Mucosa of descending colon (tissue), 3 donors: ENCODE measurements at regions not wholly inside any gene's neighbourhood (a gene's known extent, or its start where the extent isn't known, plus 50 kb on each side); places are given as distances from the start of the nearest gene placed in this dataset.
"Not testable (repeated sequence)": the region's sequence is repeated elsewhere in the genome, so short reads cannot be mapped to it uniquely, and the experiment has no call there.

Source experiments
- ATAC-seq: fragments of 200-7000 bp; cut with Tn5 transposase; one replicate; pipeline ENCODE4 v1.9.1; 2020; ENCODE audit warnings: mild to moderate bottlenecking, moderate library complexity
- DNase-seq, 3 donors: peaks; one replicate each; pipeline ENCODE4 v3.0.0-alpha.2; 2020
- H3K36me3 ChIP-seq: fragments of 200-600 bp; one replicate; pipeline ENCODE4 v1.8.0; 2021; ENCODE audit warnings: low read depth, mild to moderate bottlenecking
- H3K4me1 ChIP-seq: fragments of 200-600 bp; one replicate; pipeline ENCODE4 v1.8.0; 2021; ENCODE audit warnings: low read depth, mild to moderate bottlenecking
- H3K4me3 ChIP-seq: fragments of 200-600 bp; one replicate; pipeline ENCODE4 v1.8.0; 2021; ENCODE audit warnings: mild to moderate bottlenecking
- H3K9me3 ChIP-seq: fragments of 200-600 bp; one replicate; pipeline ENCODE4 v1.8.0; 2021; ENCODE audit warnings: mild to moderate bottlenecking
- intact Hi-C, 2 donors: fragments of 100-400 bp; cut with DNase I in 1 of 2; cut with micrococcal nuclease in 1 of 2; formaldehyde crosslinking; loops; one replicate each; pipeline versions ENCODE4 v1.11.0 to v1.11.1; 2022; cut with DNase I, micrococcal nuclease
- TF ChIP-seq, protein P1 (sequence below): fragments of 200-600 bp; IDR thresholded peaks from one replicate; pipeline ENCODE4 v1.8.0; 2022; ENCODE audit warnings: antibody characterized with exemption, mild to moderate bottlenecking
- donor health status: DM: no; HTN: no; CAD: no; lungs with moderate emphysema.
- donor health status: DM: no; HTN: no; CAD: no.
- donor health status: DM: no; HTN: yes; CAD: no.

DNA sequence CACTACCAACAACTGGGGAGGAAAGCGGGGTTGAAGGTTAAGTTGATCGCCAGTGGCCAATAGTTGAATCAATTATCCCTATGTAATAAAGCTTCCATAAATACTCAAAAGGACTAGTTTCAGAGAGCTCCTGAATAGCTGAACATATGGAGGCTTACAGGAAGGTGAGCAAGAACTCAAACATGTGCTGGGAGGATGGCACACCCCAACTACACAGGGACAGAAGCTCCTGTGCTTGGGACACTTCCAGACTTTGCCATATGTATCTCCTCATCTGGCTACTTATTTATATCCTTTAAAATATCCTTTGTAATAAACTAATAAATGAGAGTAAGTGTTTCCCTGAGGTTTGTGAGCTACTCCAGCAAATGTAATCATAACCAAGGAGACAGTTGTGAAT is 115.7 kb downstream of the HNMT start:
- DNase-seq (no peak), ATAC-seq (no peak)
- TF ChIP-seq, protein P1, sequence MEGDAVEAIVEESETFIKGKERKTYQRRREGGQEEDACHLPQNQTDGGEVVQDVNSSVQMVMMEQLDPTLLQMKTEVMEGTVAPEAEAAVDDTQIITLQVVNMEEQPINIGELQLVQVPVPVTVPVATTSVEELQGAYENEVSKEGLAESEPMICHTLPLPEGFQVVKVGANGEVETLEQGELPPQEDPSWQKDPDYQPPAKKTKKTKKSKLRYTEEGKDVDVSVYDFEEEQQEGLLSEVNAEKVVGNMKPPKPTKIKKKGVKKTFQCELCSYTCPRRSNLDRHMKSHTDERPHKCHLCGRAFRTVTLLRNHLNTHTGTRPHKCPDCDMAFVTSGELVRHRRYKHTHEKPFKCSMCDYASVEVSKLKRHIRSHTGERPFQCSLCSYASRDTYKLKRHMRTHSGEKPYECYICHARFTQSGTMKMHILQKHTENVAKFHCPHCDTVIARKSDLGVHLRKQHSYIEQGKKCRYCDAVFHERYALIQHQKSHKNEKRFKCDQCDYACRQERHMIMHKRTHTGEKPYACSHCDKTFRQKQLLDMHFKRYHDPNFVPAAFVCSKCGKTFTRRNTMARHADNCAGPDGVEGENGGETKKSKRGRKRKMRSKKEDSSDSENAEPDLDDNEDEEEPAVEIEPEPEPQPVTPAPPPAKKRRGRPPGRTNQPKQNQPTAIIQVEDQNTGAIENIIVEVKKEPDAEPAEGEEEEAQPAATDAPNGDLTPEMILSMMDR: no peak
- Histone ChIP-seq H3K36me3 (no peaks in the 10 kb centered on the region), H3K4me1 (no peaks in the 10 kb centered on the region), H3K9me3 (no peaks in the 10 kb centered on the region), H3K4me3 (no peak overlapping the region)
- intact Hi-C loops: no loop called here

DNA sequence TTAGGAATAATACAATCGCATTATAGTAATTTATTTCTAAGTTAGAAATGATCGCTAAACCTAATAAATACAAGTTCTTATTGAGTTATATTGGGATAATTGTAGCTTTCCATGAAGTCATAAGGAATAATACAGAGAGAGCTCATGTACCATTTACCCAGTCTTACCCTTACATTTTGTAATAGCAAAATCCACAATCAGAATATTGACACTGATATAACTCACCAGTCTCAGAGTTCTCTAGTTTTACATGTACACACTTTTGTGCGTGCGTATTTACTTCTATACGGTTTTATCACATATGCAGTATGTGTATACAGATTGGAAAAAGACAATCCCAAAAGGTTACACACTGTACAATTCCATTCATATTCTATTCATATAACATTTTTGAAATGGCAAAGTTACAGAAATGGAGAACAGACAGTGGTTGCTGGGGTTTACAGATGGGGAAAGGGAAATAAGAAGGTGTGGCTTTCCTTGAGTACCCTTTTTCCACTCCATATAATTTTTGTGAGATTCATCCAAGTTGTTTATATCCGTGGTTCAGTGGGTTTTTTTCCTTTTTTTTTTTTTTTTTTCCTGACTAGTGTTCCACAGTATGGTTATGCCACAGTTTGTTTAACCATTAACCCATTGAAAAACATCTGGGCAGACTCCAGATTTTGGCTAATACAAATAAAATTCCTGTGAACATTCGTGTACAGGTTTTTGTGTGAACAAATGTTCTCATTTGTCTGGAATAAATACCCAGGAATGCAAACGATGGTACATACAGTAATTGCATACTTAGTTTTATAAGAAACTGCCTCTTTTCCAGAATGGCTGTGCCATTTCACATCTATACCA is 117.2 kb downstream of the HNMT start:
- H3K9me3 ChIP-seq: no peaks in the 10 kb centered on the region
- no peaks in the 10 kb centered on the region for H3K4me1 ChIP-seq
- TF ChIP-seq, protein P1: no peak
- intact Hi-C loops: no loop called here
- ATAC-seq (no peak), DNase-seq (no peak)
- H3K36me3 ChIP-seq: no peaks in the 10 kb centered on the region
- H3K4me3 ChIP-seq: no peak overlapping the region

DNA sequence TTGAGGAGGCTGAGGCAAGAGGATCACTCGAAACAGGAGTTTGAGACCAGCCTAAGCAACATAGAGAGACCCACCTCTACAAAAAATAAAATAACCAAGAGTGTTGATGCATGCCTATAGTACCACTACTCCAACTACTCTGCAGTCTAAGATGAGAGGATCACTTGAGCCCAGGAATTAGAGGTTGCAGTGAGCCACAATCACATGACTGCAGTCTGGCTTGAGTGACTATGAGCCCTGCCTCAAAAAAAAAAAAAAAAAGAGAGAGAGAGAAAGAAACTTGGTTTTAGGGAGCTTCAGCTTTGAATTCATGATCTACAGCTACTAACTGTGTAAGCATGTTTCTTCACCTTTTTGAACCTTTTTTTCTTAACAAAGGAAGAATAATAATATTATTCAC is 119.9 kb downstream of the HNMT start:
- H3K4me1 ChIP-seq: peaks cover 7% of the 10 kb centered on the region
- intact Hi-C loops: no loop called here

DNA sequence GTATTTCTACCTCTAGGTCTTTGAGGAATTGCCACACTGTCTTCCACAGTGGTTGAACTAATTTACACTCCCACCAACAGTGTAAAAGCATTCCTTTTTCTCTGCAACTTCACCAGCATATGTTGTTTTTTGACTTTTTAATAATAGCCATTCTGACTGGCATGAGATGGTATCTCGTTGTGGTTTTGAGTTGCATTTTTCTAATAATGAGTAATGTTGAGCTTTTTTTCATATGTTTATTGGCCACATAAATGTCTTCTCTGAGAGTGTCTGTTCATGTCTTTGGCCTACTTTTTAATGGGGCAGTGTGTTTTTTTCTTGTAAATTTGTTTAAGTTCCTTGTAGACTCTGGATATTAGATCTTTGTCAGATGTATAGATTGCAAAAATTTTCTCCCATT is 121.2 kb downstream of the HNMT start:
- H3K36me3 ChIP-seq, H3K9me3 ChIP-seq, intact Hi-C loops, H3K4me3 ChIP-seq, DNase-seq, ATAC-seq, H3K4me1 ChIP-seq: not testable (repeated sequence)

More for the DNA sequence above, 119.9 kb downstream of the HNMT start:
- H3K9me3 ChIP-seq: no peaks in the 10 kb centered on the region
- H3K36me3 ChIP-seq: no peaks in the 10 kb centered on the region
- no peak overlapping the region for H3K4me3 ChIP-seq
- no peak for ATAC-seq
- TF ChIP-seq, protein P1: no peak
- DNase-seq: no peak

DNA sequence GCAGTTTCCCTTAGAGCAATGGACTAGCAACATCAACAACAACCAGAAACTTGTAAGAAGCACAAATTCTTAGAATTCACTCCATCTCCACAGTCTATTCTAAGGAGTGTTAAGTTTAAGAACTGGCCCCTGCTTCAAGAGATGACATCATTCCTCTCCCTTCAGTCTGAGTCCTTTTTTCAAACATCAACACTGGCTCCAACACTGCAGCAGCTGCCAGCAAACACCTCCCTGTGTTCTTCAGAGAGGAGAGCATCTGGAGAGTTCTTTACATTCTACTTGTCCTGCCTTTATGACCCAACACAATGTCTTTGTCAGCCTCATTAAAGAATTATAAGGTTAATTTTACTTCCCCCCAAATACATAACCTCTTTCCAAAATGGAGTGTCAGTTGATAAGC is 122.3 kb downstream of the HNMT start:
- H3K9me3 ChIP-seq: no peaks in the 10 kb centered on the region
- no peak overlapping the region for H3K4me3 ChIP-seq
- intact Hi-C loops: no loop called here
- DNase-seq (no peak), ATAC-seq (no peak)
- TF ChIP-seq, protein P1: no peak
- peaks cover 7% of the 10 kb centered on the region for H3K4me1 ChIP-seq
- no peaks in the 10 kb centered on the region for H3K36me3 ChIP-seq

DNA sequence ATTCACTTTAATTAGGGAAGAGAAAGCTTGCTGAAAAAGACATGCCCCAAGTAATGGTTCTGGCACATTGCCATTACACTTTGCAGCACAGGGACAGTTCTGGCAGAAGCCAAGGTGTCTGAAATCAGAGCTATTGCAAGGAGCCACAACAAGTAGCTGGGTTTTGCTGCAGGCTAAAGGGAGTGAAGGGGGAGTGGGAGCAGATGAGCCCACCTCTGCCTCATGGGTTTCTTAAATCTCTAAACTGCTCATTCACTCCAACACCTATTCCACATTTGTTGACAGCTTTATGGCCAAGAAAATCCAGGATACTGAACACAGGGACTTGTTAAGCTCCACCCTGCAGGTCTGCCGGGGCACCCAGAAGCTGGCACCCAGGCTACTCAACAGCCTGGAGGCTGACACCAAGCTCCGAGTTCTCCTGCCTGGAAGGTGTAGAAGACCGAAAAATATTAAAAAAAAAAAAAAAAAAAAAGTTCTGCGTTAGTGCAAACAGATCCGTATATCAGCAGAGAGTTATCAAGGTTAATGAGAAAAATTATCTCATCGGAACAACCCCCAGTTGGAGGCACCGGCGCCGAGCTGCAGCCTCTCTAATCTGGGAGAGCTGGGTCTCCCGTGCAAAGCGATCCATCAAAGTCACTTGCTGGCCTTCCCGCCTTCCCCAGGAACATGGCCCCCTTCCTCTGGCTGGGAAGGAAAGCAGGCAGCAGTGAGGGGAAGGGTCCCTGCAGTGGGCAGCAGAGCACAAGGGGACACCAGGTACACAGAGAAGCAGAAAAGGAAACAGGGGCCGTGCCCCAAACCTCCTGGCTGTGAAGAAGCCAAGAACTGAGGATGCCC is 123.7 kb downstream of the HNMT start:
- TF ChIP-seq, protein P1: no peak
- ATAC-seq (peak; percentile 70), DNase-seq (peak; percentile 16 to 50 (median 42))
- intact Hi-C loops: no loop called here
- Histone ChIP-seq H3K4me1 (peaks cover 7% of the 10 kb centered on the region), H3K4me3 (no peak overlapping the region), H3K36me3 (no peaks in the 10 kb centered on the region), H3K9me3 (no peaks in the 10 kb centered on the region)
